ENCODE measurements at regions not wholly inside any gene's neighbourhood (a gene's known extent, or its start where the extent isn't known, plus 50 kb on each side); places are given as distances from the start of the nearest gene placed in this dataset.

DNA sequence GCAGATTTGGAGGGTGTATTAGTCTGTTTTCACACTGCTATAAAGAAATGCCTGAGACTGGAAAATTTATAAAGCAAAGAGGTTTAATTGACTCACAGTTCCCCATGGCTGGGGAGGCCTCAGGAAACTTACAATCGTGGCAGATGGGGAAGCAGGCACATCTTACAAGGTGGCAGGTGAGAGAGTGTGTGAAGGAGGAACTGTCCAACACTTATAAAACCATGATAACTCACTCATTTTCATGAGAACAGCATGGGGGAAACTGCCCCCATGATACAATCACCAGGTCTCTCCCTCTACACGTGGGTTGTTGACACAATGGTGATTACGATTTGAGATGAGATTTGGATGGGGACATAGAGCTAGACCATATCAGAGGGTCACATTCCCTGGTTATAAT, 195.6 kb downstream of the RGS9 start:
- TF ChIP-seq, protein P1, sequence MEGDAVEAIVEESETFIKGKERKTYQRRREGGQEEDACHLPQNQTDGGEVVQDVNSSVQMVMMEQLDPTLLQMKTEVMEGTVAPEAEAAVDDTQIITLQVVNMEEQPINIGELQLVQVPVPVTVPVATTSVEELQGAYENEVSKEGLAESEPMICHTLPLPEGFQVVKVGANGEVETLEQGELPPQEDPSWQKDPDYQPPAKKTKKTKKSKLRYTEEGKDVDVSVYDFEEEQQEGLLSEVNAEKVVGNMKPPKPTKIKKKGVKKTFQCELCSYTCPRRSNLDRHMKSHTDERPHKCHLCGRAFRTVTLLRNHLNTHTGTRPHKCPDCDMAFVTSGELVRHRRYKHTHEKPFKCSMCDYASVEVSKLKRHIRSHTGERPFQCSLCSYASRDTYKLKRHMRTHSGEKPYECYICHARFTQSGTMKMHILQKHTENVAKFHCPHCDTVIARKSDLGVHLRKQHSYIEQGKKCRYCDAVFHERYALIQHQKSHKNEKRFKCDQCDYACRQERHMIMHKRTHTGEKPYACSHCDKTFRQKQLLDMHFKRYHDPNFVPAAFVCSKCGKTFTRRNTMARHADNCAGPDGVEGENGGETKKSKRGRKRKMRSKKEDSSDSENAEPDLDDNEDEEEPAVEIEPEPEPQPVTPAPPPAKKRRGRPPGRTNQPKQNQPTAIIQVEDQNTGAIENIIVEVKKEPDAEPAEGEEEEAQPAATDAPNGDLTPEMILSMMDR (conservative IDR thresholded peaks at IDR 0.05 in 1 of 2, IDR thresholded peaks at IDR 0.05 in 1 of 2; ENCODE audit: low read depth in 1 of 2, low read length in 2 of 2), result no peak
- TF ChIP-seq EZH2 (IDR thresholded peaks at IDR 0.05; ENCODE audit: low read length, missing control alignments), result no peak

Data from fibroblast of lung (primary cell).